ENCODE measurements at regions not wholly inside any gene's neighbourhood (a gene's known extent, or its start where the extent isn't known, plus 50 kb on each side); places are given as distances from the start of the nearest gene placed in this dataset.

GRCh38 chr3:107904536-107905066, 186.2 kb downstream of the CD47 start:
- WGBS, 2 experiments (ENCODE audit: low coverage in 1 of 2, low lambda C conversion rate in 2 of 2, missing lambda C conversion rate in 2 of 2): 34 to 41% methylated on average over 6 of the region's 6 CpGs

GRCh38 chr3:107899990-107900651, 190.7 kb downstream of the CD47 start:
- no peaks in the 10 kb centered on the region for H3K79me2 ChIP-seq (ENCODE audit: insufficient read depth)
- H3K27me3 ChIP-seq (replicated peaks; ENCODE audit: insufficient read depth): 0 out of 2 replicates have a peak, but pooled peaks cover 4% of the 10 kb centered on the region
- no peaks in the 10 kb centered on the region for H3F3A ChIP-seq (ENCODE audit: insufficient read depth)
- no peaks in the 10 kb centered on the region for H3K9me2 ChIP-seq (ENCODE audit: insufficient read depth)
- WGBS, 2 experiments (ENCODE audit: low coverage in 1 of 2, low lambda C conversion rate in 2 of 2, missing lambda C conversion rate in 2 of 2): 60 to 62% methylated on average over 4 of the region's 4 CpGs
- no peaks in the 10 kb centered on the region for H4K20me1 ChIP-seq (ENCODE audit: insufficient read depth)
- peak; percentile 37 for DNase-seq
- no peak overlapping the region for H3K27ac ChIP-seq
- TF ChIP-seq EZH2 (IDR thresholded peaks at IDR 0.05; ENCODE audit: insufficient read depth, poor library complexity, severe bottlenecking) (no peak), EZH2phosphoT487 (IDR thresholded peaks at IDR 0.05; ENCODE audit: insufficient read depth, low read depth) (no peak)
- no peaks in the 10 kb centered on the region for H3K36me3 ChIP-seq (ENCODE audit: low read depth)
- H3K9me3 ChIP-seq (ENCODE audit: low read depth): no peaks in the 10 kb centered on the region
- H3K9ac ChIP-seq: no peak overlapping the region
- H3K4me1 ChIP-seq (ENCODE audit: insufficient read depth): peaks cover 8% of the 10 kb centered on the region
- in situ Hi-C loops (cut with MboI): no loop called here
- no peak overlapping the region for H2AFZ ChIP-seq
- H3K4me2 ChIP-seq (ENCODE audit: unreplicated experiment): no peak overlapping the region
- no peak overlapping the region for H3K4me3 ChIP-seq

More at GRCh38 chr3:107904536-107905066, 186.2 kb downstream of the CD47 start:
- no peaks in the 10 kb centered on the region for H3K27me3 ChIP-seq (replicated peaks; ENCODE audit: insufficient read depth)
- H3K79me2 ChIP-seq (ENCODE audit: insufficient read depth): no peaks in the 10 kb centered on the region
- TF ChIP-seq EZH2 (IDR thresholded peaks at IDR 0.05; ENCODE audit: insufficient read depth, poor library complexity, severe bottlenecking) (no peak), EZH2phosphoT487 (IDR thresholded peaks at IDR 0.05; ENCODE audit: insufficient read depth, low read depth) (no peak)
- H3K4me3 ChIP-seq: no peak overlapping the region
- no peaks in the 10 kb centered on the region for H3F3A ChIP-seq (ENCODE audit: insufficient read depth)
- H3K4me2 ChIP-seq (ENCODE audit: unreplicated experiment): no peak overlapping the region
- no peak overlapping the region for H3K27ac ChIP-seq
- no peaks in the 10 kb centered on the region for H3K9me2 ChIP-seq (ENCODE audit: insufficient read depth)
- H2AFZ ChIP-seq: no peak overlapping the region
- H3K36me3 ChIP-seq (ENCODE audit: low read depth): no peaks in the 10 kb centered on the region
- no peak overlapping the region for H3K9ac ChIP-seq
- no peaks in the 10 kb centered on the region for H3K9me3 ChIP-seq (ENCODE audit: low read depth)
- in situ Hi-C loops (cut with MboI): no loop called here
- DNase-seq: no peak
- no peaks in the 10 kb centered on the region for H4K20me1 ChIP-seq (ENCODE audit: insufficient read depth)
- no peaks in the 10 kb centered on the region for H3K4me1 ChIP-seq (ENCODE audit: insufficient read depth)

- TF ChIP-seq EZH2phosphoT487 (IDR thresholded peaks at IDR 0.05; ENCODE audit: insufficient read depth, low read depth): no peak
- no peak for TF ChIP-seq EZH2 (IDR thresholded peaks at IDR 0.05; ENCODE audit: insufficient read depth, poor library complexity, severe bottlenecking)
- Histone ChIP-seq H3K27ac (no peak overlapping the region), H4K20me1 (ENCODE audit: insufficient read depth) (no peaks in the 10 kb centered on the region), H3K9ac (no peak overlapping the region), H3K4me3 (no peak overlapping the region), H3K9me3 (ENCODE audit: low read depth) (no peaks in the 10 kb centered on the region), H3K27me3 (replicated peaks; ENCODE audit: insufficient read depth) (0 out of 2 replicates have a peak, but pooled peaks cover 4% of the 10 kb centered on the region), H3K9me2 (ENCODE audit: insufficient read depth) (no peaks in the 10 kb centered on the region), H3K36me3 (ENCODE audit: low read depth) (no peaks in the 10 kb centered on the region), H3K4me1 (ENCODE audit: insufficient read depth) (peaks cover 8% of the 10 kb centered on the region), H3K79me2 (ENCODE audit: insufficient read depth) (no peaks in the 10 kb centered on the region), H3F3A (ENCODE audit: insufficient read depth) (no peaks in the 10 kb centered on the region), H3K4me2 (ENCODE audit: unreplicated experiment) (no peak overlapping the region), H2AFZ (peak overlapping the region; percentile 49)
- 26 to 29% methylated on average over 4 of the region's 4 CpGs for WGBS, 2 experiments (ENCODE audit: low coverage in 1 of 2, low lambda C conversion rate in 2 of 2, missing lambda C conversion rate in 2 of 2)
- in situ Hi-C loops (cut with MboI): no loop called here
- DNase-seq: peak; percentile 43
Observed at GRCh38 chr3:107897471-107898061, 193.3 kb downstream of the CD47 start.

- no peak overlapping the region for H3K4me3 ChIP-seq
- no peaks in the 10 kb centered on the region for H3K9me2 ChIP-seq (ENCODE audit: insufficient read depth)
- H4K20me1 ChIP-seq (ENCODE audit: insufficient read depth): no peaks in the 10 kb centered on the region
- 85 to 92% methylated on average over 4 of the region's 4 CpGs for WGBS, 2 experiments (ENCODE audit: low coverage in 1 of 2, low lambda C conversion rate in 2 of 2, missing lambda C conversion rate in 2 of 2)
- no peaks in the 10 kb centered on the region for H3K9me3 ChIP-seq (ENCODE audit: low read depth)
- 0 out of 2 replicates have a peak, but pooled peaks cover 4% of the 10 kb centered on the region for H3K27me3 ChIP-seq (replicated peaks; ENCODE audit: insufficient read depth)
- no peaks in the 10 kb centered on the region for H3F3A ChIP-seq (ENCODE audit: insufficient read depth)
- H3K4me2 ChIP-seq (ENCODE audit: unreplicated experiment): no peak overlapping the region
- no peak overlapping the region for H3K9ac ChIP-seq
- H3K79me2 ChIP-seq (ENCODE audit: insufficient read depth): no peaks in the 10 kb centered on the region
- in situ Hi-C loops (cut with MboI): no loop called here
- DNase-seq: no peak
- TF ChIP-seq EZH2phosphoT487 (IDR thresholded peaks at IDR 0.05; ENCODE audit: insufficient read depth, low read depth): no peak
- TF ChIP-seq EZH2 (IDR thresholded peaks at IDR 0.05; ENCODE audit: insufficient read depth, poor library complexity, severe bottlenecking): no peak
- H3K4me1 ChIP-seq (ENCODE audit: insufficient read depth): peaks cover 8% of the 10 kb centered on the region
- H3K27ac ChIP-seq: no peak overlapping the region
- H3K36me3 ChIP-seq (ENCODE audit: low read depth): no peaks in the 10 kb centered on the region
- H2AFZ ChIP-seq: no peak overlapping the region
Observed at GRCh38 chr3:107894998-107895397, 195.8 kb downstream of the CD47 start.
